ENCODE measurements at regions not wholly inside any gene's neighbourhood (a gene's known extent, or its start where the extent isn't known, plus 50 kb on each side); places are given as distances from the start of the nearest gene placed in this dataset.

DNA sequence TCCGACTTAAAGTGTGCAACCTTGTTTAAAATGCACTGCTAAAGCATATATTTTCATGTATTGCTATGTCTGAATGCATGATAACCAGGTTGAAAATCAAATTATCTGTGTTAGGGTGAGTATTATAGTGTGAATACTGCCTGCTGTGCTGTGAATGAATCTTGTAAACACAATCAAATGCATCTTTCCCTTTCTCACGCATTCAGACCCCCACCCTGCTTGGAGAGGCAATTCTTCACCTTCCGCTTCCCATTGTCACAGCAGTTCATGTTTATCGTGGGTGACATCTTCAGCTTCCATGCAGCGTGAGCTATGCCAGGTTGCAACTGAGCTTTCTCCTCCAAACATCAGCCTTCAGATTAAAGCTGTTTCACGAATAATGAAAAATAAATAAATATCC lies 418.0 kb downstream of the MEIS1 start:
- DNase-seq = no peak

DNA sequence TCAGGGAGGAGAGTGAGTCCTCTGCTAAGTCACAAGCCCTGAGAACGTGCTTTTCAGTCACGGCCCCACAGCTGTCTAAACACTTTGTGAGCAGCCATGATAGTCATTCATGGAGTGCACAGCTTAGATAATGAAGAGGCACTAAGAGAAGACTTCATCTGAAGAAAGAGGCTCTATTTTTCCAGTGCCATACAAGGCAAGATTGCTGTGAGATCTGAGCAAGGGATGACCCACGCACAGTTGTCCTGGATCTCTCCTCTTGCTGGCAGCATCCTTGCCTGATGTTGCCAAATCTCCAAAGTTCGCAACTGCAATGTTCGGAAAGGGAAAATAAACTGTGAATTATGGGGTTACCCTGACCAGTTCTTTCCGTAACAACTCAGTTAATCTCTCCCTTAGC lies 418.7 kb downstream of the MEIS1 start:
- DNase-seq = no peak

DNA sequence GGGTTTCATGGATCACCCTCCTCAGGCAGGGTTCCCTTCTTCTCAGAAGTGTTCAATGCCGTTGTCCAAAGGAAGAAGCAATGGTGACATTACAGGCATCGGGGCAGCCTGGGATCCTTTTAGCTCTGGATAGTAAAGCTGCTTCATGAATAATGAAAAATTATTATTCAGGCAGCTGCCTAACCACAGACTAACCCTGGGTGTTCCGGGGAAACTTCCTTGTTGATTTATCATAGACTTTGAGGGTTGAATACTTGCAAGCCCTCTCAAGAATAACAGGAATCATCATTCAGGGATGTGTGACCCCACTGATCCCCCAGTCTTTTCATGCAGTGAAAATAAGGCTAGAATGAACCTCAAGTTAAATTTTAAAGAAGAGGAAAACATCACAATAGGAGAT lies 419.4 kb downstream of the MEIS1 start:
- DNase-seq = no peak

DNA sequence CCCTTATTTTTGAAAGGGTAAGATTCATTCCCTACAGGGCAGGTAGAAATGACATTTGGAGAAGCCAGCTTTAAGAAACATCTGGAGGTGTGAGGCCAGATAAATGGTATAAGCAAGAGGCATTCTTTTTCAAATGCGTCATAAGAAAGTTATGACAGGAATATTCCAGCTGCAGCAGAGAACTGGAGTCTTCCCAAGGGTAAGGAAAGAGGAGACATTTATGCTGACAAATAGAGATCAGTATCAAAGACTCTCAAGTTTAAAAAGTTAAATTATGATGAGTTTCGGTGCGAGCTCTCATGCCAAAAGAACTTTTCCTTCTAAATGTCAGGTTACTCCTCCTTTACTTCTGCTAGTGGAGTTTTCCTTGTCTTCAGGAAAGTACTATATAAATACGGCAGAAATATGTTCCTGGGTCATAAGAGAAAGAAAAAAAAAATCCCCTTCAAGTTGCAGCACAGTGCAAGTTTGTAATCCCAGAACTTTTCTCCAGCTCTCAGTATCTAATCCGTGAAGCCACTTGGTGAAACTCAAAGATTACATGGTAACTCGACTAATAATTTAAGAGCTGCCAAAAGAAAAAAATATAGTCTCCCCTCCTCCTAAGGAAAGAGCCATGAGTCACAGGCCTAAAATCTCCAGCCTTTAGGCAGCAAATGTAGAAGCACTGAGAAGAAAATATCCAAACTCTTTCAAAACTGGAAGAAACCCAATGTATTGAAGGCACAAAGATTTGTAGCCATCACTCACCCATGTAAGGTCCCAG lies 428.1 kb downstream of the MEIS1 start:
- DNase-seq = peak; percentile 21

DNA sequence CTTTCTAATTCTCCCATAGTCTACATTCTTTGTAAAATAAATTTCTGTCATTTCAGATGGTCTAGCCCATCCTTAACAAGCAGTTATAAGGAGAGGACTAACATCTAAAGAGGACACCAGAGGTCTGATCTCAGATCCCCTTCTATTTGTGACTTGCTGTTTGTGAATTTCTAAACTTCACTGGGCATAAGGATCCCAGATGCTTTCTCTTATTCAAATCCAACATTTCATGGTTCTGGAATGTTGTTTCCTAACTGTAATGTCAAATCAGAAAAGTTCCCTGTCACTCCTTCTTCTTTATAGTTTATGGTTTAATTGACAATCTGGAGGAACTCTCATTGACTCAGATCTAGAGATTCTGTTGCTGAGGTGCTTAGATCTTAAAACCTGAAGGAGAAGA lies 430.2 kb downstream of the MEIS1 start:
- no peak for DNase-seq

DNA sequence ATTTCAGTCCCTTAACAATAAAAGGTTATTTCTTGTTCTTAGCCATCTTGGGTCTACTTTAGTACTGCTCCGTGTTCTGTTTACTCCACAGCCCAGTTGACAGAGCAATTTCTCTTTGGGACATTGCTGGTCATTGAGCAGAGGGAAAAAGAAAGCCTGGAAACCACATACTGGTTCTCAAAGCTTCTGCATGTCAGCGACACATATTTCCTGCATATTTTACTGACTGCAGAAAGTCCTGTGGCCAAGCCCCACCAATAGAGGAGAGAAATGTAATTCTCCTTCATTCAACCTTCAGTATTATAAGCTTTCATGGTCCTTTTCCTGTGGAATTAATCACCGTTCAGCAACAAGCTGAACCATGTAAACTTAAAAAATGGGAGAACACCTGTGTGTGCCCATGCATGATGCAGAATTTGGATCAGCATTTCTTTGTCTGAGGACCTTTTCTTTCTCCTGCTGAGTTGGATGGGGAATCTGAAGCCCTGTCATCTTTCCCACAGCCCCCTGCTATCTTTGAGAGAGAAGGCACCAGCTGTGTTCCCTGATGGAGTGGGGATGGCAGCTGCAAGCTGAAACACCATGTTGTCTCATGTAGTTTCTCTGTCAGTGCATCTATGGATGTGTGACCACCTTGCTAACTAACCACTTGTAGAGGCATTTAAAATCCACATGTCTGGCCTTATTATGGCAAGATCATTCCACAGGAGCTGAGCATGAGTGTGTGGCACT lies 431.6 kb downstream of the MEIS1 start:
- DNase-seq = no peak

DNA sequence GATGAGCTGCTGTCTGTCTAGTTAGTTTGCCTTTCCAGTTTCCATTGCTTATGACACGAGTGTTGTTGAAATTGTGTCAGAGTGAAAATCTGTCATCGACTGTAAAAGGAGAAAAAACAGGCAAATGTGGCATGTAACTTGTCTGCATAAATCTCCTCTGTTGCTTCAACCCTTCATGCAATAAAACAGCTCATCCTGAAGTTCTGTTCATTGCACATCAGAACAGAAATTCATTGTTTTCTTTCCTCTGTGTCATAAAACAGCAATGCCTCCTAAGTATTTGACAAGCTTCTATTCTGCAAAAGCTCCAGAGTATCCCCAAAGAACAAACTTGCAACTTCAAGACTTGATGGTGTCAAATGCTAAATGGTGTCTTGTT lies 432.1 kb downstream of the MEIS1 start:
- no peak for DNase-seq

DNA sequence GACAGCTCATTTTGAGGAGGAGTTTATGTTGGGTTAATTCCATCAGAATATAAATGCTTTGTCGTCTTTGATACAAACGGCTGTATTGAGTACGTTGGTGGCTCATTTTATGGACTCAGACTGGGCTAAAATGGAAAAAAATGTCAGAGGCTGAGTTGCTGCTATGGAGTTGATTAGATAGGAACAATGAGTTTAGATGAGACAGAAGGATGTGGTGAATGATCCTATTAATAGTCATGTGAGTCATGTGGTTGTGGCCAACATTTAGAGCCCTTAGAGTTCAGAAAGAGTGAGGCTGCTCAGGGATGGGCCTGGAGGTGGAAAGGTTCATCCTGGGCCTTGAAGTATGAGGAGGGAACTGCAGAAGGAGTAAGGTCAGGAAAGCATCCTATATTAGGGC lies 434.2 kb downstream of the MEIS1 start:
- DNase-seq = no peak

DNA sequence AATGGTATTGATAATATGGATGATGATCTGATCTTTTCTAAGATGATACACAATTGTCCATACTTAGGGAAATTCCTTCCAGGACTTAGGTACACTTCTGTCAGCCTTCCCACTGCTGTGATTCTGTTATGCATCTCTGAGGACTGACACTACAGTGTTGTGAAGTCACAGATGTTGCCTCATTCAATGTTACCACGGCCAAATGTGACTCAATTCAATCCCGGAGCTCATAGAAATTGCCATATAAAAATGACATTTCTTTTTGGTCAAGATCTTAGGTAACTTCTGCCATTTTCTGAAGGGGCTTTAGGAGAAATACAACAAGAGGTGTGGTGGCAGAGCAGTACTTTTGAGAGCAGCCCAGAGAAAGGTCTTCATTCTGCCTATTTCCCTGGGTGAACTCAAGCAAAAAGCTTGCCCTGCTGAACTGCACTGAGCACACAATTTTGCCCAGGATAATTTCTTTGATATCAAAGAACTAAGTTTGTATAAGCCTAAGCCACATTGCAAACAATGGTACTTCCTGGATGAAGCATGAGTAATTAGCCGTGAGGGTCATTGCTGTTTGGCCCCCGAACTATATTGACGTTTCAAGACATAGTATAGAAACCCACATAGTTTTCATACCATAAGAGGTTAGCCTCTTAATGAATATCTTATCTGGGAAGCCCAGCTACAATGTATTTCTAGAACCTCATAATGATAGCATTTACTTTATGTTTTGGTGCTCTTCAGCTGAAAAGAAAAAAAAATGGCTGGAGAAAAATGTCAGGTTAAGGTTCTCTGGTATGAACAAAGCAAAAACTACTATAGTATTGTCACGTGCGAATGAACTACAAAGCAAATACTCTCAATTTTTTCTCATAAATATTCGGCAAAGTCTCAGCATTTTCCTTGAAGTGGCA lies 437.4 kb downstream of the MEIS1 start:
- DNase-seq = no peak

DNA sequence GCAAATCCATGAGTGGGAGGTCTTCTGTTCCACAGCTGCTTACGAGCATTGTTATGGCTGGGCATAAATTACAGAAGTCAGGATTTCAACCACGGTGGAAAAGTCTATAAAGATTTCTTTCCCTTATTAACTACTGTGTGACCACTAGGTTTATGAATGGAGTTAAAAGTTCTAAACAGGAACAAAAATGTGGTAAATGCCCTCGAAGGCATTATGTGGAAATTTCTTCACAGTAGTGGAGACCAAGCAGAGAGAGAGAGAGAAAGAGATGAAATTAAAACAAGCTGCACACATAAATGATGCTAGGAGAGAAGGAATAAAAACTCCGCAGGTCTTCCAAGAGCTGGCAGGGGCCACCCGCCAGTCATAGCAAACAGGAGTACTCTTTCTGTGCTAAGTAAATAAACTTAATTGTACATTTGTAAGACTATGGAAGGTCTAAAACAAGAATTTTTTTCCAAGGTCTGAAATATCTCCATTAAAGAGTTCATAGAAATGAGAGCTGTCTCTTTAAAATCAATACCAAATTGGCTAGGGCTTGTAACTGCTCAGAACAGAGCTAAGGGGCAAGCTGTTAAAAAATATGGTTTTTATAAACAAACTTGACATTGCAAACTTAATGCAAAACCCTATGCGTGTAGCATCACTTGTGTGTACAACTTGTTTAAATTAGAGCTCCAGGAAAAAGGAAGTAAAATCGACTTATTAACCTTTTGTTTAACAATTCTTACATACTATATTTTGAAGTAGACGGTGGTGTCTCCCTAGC lies 438.2 kb downstream of the MEIS1 start:
- DNase-seq = no peak

DNA sequence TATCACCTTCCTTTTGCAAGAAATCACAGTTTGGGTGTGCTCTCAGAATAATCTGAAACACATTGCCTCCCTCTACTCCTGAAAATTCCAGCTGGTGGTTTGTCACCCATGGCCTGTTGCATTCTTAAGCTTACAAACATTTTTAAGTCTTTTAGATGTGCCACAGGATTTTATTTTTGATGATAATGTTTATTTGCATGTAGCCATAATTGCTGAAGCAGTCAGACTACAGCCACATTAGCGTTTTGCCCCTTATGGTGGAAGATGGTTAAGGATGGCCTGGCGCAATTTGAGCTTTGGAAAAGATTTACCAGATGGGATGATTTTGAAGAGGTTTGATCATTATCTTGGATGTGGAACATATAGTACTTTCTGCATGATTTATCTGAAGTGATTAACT lies 439.5 kb downstream of the MEIS1 start:
- DNase-seq = no peak

DNA sequence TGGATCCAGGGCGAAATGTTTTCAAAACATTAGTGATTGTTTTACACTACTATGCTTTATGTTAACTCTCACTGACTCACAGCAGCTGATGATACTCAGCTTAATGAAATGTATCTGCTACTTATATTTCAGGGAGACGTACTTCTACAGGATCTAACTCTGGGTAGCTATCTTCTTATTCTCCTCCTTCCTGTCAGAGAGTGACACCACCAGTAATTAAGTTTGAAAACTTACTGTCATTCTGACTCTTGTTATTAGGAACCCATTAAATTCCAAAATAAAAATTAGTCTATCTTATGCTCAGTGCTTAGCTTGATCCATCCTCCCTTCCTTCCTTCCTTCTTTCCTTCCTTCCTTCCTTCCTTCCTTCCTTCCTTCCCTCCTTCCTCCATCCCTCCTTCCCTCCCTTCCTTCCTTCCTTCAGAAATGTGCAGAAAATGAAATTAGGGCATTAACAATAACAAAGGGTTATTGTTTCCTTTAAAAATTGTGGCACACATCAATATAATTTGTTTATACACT lies 441.1 kb downstream of the MEIS1 start:
- DNase-seq = no peak

DNA sequence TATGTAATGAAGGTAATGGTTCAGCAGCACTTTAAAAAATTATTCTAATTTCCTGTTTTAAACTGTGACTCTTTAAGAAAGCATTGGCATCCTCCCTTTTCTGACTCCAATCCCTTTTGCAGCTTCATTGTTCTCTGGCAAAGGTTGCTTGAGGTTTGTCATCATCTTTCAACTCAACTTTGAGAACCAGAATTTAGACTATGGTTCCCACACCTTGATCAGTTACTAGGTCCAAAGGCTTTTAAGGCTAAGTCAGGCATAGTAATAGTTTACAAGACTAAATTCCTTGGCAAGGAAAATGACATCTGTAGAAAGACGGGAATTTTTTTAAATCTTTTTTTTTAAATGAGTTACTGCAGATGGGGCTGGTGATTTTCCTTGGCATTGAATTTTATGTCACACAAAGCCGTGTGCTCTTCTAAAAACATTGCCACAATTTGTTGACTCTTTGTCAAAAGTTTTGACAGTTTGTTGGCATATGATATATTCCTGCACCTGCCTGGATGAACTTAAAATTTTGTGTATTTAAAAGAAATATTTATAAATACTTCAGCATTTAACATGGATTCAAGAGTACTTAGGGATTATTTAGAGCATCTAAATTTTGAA lies 451.0 kb downstream of the MEIS1 start:
- no peak for DNase-seq

DNA sequence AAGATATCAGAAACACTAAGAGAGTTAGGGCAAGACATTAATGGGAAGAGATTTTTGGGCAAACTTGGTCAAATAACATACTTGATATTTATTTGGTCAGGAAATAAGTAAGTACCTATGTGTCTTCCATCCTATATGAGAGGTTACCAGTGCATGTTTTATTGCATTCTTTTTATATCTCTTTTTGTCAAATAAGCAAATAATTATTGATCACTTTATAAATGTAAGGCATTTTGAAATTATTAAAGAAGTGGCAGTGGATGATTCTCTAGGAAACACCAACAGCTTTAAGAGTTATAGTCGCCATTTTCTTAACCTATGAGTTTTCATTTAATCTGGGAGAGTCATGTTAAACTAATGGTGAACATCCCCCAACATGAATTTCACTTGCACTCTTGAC lies 453.3 kb downstream of the MEIS1 start:
- no peak for DNase-seq

DNA sequence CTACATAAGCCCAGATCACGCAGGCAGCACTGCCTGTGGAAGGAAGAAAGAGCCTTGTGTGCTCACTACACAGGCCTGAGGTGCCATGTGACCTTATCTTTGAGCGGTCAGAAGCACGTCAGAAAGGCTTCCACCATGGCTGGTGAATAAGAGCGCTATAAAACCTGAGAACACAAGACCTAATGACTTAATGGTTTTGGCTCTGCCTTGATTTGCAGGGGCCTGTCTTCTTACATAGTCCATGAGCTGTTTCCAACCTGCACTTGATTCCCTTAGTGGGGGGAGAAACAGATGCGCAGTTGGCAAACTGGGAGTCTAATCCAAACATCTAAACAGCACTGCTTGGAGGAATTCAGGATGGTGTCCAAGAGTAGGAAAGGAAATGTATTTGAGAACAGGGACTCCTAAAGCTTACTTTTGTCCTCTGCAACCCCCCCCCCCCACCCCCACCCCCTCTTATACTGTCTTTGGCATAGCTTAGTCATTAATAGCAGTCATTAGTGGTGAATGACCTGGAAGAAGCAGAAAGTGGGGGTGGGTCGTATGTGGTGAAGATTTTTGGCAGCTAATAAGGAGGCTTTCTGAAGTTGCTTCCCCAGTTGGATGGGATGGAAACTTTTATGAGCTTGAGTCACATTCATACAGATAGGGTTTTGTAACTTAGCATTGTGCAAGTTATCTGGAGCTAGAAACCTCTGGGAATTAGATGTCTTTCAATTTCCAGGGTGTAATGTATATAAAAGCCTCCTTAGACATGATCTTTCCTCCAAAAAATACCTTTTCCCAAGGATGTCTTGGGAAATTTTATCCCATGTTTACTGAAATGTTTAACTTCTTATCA lies 454.1 kb downstream of the MEIS1 start:
- no peak for DNase-seq

DNA sequence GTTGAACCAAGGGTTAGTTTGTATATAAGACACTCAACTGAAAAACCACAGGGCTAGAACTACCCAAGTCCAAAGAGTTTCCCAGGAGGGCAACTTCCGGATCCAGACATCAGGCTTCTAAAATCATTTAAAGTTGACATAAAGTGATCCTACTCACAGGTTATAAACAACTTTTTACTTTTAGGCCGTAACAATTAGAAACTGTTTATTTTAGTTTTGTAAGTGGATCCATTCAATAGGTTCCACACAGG lies 454.6 kb downstream of the MEIS1 start:
- no peak for DNase-seq

DNA sequence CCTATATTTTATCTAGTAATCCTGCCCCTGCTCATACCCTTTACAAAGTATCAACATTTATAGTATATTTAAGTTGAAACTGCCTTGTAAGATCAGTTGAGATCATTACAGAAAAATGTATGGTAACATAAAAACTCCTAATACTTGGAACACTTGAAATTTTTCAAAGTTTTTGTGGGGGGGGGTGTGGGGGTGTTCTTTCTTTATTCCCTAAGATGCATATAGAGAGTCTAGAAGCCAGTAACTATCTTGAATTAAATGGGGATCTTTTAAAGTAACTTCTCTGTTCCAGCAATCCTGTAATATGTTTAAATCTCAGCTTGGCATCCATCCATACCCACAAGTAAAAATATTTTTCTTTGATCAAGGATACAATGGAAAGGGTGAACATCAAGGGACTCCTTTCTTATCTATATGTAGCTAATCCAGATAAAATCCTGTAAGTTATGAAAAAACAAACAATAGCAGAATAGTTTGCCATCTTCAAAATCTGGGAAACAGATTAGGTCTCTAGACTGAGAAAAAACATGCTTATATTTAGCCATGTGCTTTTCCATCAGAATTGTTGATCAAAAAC lies 455.3 kb downstream of the MEIS1 start:
- no peak for DNase-seq

DNA sequence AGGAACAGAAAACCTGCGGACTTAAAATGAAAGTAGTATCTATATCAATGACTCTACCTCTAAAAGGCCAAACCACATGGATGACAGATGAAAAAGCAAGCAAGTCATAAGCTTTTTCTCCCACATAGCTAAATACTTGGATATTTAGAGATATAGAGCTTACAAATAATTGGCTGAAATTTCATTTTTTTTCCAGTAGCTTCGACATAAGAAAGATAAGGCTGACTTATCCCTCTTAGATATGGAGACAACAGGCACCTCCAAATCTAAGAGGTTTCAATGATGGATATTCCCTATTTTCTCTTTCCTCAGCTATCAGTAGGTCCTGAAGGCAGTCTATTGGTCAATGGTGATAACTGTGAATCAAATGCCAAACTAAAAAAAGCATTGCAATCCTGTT lies 460.3 kb downstream of the MEIS1 start:
- no peak for DNase-seq

DNA sequence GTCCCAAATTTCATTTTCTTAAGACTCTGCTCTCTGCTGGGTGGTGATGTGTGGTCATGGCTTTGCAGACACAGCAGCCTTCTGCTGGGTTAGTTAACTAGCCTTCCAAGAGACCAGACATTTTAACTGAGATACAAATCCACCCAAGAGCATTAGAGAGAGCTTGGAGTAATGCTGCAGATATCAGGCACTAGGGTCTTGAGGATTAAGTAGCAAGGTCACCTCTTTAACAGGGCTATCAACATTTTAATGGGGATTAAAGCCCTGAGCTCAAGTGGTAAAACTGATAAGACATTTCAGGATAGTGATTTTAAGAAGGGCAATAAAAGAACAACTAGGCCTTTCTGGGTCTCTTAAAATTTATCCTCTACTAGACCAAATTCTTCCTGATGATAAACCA lies 461.2 kb downstream of the MEIS1 start:
- DNase-seq = no peak

DNA sequence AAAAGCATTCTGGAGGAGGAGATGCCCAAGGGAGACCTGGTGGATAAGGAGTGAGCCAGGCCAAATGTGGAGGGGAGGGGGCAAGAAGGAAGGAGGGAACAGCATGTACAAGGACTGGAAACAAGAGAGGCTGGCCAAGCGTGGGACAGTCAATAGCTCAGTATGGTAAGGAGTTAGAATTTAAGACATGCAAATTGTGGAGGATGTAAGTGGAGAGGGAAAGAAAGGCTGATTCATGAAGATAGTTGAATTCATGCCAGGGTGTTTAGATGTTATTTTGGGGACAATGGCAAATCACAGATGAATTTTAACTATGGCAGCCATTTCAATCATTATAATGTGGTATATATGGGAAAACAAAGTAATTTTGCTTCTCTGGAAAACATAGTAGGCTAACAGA lies 462.3 kb downstream of the MEIS1 start:
- DNase-seq = no peak

DNA sequence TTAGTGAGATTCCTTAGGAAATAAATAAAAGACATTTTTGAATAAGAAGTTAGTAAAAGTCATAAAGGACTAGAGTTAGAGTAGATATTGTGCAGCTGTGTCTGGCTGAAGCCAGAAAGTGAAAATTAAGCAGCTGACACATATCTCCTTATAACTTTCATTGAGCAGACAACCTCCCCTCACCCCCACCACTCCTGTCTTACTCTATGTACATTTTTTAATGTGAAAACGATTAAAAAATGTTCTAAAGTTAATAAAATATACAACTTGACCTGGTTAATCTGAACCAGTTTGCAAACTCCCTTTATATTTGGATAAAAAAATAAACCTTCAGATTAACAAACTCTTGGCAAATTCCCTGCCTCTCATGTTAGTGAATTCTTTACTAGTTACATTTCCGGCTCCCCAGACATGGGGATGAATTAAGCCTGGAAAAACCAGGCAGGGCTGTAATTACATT lies 462.8 kb downstream of the MEIS1 start:
- no peak for DNase-seq

Measured in amniotic stem cell (primary cell).